Activated CD8-positive, alpha-beta memory T cell treated with anti-CD3 and anti-CD28 coated beads, Interleukin-2, amount 50 U/mL, for 24 hours (primary cell): ENCODE measurements at regions not wholly inside any gene's neighbourhood (a gene's known extent, or its start where the extent isn't known, plus 50 kb on each side); places are given as distances from the start of the nearest gene placed in this dataset.
"Not testable (repeated sequence)": the region's sequence is repeated elsewhere in the genome, so short reads cannot be mapped to it uniquely, and the experiment has no call there.

Experiments used
- DNase-seq: peaks from one replicate; pipeline ENCODE4 v3.0.0-alpha.2; 2020; ENCODE audit errors: extremely low read depth

- DNase-seq, result not testable (repeated sequence)
These were observed 417.2 kb downstream of the KIF20B start for GRCh38 chr10:90118567-90118966.

GRCh38 chr10:90119631-90120280, 418.4 kb downstream of the KIF20B start:
- not testable (repeated sequence) for DNase-seq

- DNase-seq, result no peak
These were observed 424.3 kb downstream of the KIF20B start for GRCh38 chr10:90125456-90126255.

- no peak for DNase-seq
These were observed 424.8 kb downstream of the KIF20B start for GRCh38 chr10:90126256-90126595.

GRCh38 chr10:90130321-90131086, 429.1 kb downstream of the KIF20B start:
- no peak for DNase-seq

- DNase-seq, result no peak
These were observed 432.2 kb downstream of the KIF20B start for GRCh38 chr10:90133606-90134005.

- DNase-seq, result no peak
These were observed 435.4 kb downstream of the KIF20B start for GRCh38 chr10:90136731-90137316.

- no peak for DNase-seq
These were observed 437.5 kb downstream of the KIF20B start for GRCh38 chr10:90138844-90139243.

- DNase-seq, result no peak
These were observed 440.4 kb downstream of the KIF20B start for GRCh38 chr10:90141791-90142190.

GRCh38 chr10:90143937-90144336, 442.5 kb downstream of the KIF20B start:
- DNase-seq, result no peak

- no peak for DNase-seq
These were observed 446.9 kb downstream of the KIF20B start for GRCh38 chr10:90148116-90148855.

- DNase-seq, result no peak
These were observed 448.2 kb downstream of the KIF20B start for GRCh38 chr10:90149563-90149962.

GRCh38 chr10:90162271-90162853, 461.0 kb downstream of the KIF20B start:
- no peak for DNase-seq

- no peak for DNase-seq
These were observed 466.0 kb downstream of the KIF20B start for GRCh38 chr10:90167174-90168064.

- DNase-seq, result no peak
These were observed 466.9 kb downstream of the KIF20B start for GRCh38 chr10:90168244-90168643.

GRCh38 chr10:90171014-90171722, 469.8 kb downstream of the KIF20B start:
- DNase-seq, result no peak

- no peak for DNase-seq
These were observed 473.1 kb downstream of the KIF20B start for GRCh38 chr10:90174531-90174930.

GRCh38 chr10:90175161-90175681, 473.8 kb downstream of the KIF20B start:
- no peak for DNase-seq

GRCh38 chr10:90179696-90180407, 478.5 kb downstream of the KIF20B start:
- DNase-seq, result no peak
